Esophagus squamous epithelium (tissue), 4 donors: ENCODE measurements at regions not wholly inside any gene's neighbourhood (a gene's known extent, or its start where the extent isn't known, plus 50 kb on each side); places are given as distances from the start of the nearest gene placed in this dataset.

ENCODE experiments used
- CTCF ChIP-seq, 6 experiments: fragments of 450-650 bp in 4 of 6; fragments of 200-600 bp in 2 of 6; sonication (generic) in 2 of 6; IDR thresholded peaks; one replicate each; pipeline ENCODE4 v1.5.1; 2016 to 2019; ENCODE audit warnings: antibody characterized with exemption in 6 of 6, mild to moderate bottlenecking in 4 of 6, moderate library complexity in 4 of 6
- POLR2A ChIP-seq, 4 donors: fragments of 450-650 bp; IDR thresholded peaks; one replicate each; pipeline ENCODE4 v1.6.1; 2017; ENCODE audit warnings: antibody characterized with exemption in 4 of 4, mild to moderate bottlenecking in 4 of 4, moderate library complexity in 3 of 4

- TF ChIP-seq CTCF (IDR thresholded peaks at IDR 0.05) (no peak), POLR2A (IDR thresholded peaks at IDR 0.05) (no peak)
Observed at GRCh38 chr6:166760288-166760687, 133.2 kb upstream of the RPS6KA2 start.
